ENCODE measurements at regions not wholly inside any gene's neighbourhood (a gene's known extent, or its start where the extent isn't known, plus 50 kb on each side); places are given as distances from the start of the nearest gene placed in this dataset.

DNA sequence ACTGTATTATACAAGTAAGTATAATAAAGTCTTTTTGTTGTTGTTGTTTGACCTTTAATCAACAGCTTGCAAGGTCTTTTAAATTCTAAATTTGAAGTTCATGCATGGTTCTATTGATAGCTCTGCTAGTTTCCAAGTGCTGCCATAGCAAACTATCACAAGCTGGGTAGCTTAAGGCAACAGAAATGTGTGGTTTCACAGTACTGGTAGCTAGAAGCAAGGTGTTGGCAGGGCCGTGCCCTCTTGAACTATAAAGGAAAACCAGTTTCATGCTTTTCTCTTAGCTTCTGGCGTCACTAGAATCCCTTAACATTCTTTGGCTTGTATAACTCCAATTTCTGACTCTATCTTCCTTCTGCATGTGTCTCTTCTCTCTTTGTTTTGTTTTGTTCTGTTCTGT, 1021.9 kb upstream of the AUTS2 start:
- no peak overlapping the region for H3K27ac Mint-ChIP-seq
- H3K9me3 Mint-ChIP-seq, result peaks cover 7 to 14% of the 10 kb centered on the region in 2 donors
- no peaks in the 10 kb centered on the region for H3K4me1 Mint-ChIP-seq
- Histone ChIP-seq H3K4me1 (ENCODE audit: control insufficient read depth, insufficient read depth, low read length) (no peaks in the 10 kb centered on the region), H3K9me3 (ENCODE audit: control insufficient read depth, insufficient read depth, low read length) (no peaks in the 10 kb centered on the region), H3K27ac (ENCODE audit: low read length) (no peak overlapping the region), H3K27me3 (ENCODE audit: control insufficient read depth, insufficient read depth, low read length) (no peaks in the 10 kb centered on the region), H3K36me3 (ENCODE audit: control insufficient read depth, insufficient read depth, low read length) (no peaks in the 10 kb centered on the region), H3K4me3 (ENCODE audit: low read length) (no peak overlapping the region)
- H3K4me3 Mint-ChIP-seq, result no peak overlapping the region
- no peaks in the 10 kb centered on the region for H3K27me3 Mint-ChIP-seq (ENCODE audit: low read depth in 2 of 2)
- intact Hi-C loops (cut with micrococcal nuclease), result no loop called here
- TF ChIP-seq, protein P1, sequence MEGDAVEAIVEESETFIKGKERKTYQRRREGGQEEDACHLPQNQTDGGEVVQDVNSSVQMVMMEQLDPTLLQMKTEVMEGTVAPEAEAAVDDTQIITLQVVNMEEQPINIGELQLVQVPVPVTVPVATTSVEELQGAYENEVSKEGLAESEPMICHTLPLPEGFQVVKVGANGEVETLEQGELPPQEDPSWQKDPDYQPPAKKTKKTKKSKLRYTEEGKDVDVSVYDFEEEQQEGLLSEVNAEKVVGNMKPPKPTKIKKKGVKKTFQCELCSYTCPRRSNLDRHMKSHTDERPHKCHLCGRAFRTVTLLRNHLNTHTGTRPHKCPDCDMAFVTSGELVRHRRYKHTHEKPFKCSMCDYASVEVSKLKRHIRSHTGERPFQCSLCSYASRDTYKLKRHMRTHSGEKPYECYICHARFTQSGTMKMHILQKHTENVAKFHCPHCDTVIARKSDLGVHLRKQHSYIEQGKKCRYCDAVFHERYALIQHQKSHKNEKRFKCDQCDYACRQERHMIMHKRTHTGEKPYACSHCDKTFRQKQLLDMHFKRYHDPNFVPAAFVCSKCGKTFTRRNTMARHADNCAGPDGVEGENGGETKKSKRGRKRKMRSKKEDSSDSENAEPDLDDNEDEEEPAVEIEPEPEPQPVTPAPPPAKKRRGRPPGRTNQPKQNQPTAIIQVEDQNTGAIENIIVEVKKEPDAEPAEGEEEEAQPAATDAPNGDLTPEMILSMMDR (IDR thresholded peaks at IDR 0.05), result no peak
- no peak for DNase-seq
- WGBS (ENCODE audit: insufficient coverage), result 71% methylated on average over 2 of the region's 2 CpGs
- H3K36me3 Mint-ChIP-seq, result no peaks in the 10 kb centered on the region
- no peak for ATAC-seq

DNA sequence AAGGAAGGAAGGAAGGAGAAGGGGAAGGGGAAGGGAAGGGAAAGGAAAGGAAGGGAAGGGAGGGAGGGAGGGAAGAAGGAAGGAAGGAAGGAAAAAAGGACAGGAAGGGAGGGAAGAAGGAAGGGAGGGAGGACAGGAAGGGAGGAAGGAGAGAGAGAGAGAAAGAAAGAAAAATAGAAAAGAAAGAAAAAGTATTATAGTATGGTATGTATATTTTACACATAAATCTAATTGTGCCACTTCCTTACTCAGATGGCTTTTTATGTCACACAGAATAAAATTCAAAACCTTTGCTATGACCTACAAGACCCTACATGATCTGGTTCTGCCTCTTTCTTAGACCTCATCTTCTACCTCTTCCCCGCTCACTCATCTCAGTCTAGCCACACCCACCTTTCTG, 1016.9 kb upstream of the AUTS2 start:
- H3K27ac ChIP-seq (ENCODE audit: low read length), result no peak overlapping the region
- Mint-ChIP-seq H3K4me3 (no peak overlapping the region), H3K27ac (no peak overlapping the region), H3K27me3 (ENCODE audit: low read depth in 2 of 2) (no peaks in the 10 kb centered on the region), H3K9me3 (peaks cover 8 to 25% of the 10 kb centered on the region in 2 donors), H3K36me3 (no peaks in the 10 kb centered on the region), H3K4me1 (no peaks in the 10 kb centered on the region)
- no peak overlapping the region for H3K4me3 ChIP-seq (ENCODE audit: low read length)
- intact Hi-C loops (cut with micrococcal nuclease), result no loop called here
- TF ChIP-seq, protein P1 (IDR thresholded peaks at IDR 0.05), result no peak
- WGBS (ENCODE audit: insufficient coverage), result 89% methylated on average over 1 of the region's 1 CpG
- H3K27me3 ChIP-seq (ENCODE audit: control insufficient read depth, insufficient read depth, low read length), result no peaks in the 10 kb centered on the region
- DNase-seq (no peak), ATAC-seq (no peak)
- no peaks in the 10 kb centered on the region for H3K4me1 ChIP-seq (ENCODE audit: control insufficient read depth, insufficient read depth, low read length)
- H3K36me3 ChIP-seq (ENCODE audit: control insufficient read depth, insufficient read depth, low read length), result no peaks in the 10 kb centered on the region
- H3K9me3 ChIP-seq (ENCODE audit: control insufficient read depth, insufficient read depth, low read length), result no peaks in the 10 kb centered on the region

DNA sequence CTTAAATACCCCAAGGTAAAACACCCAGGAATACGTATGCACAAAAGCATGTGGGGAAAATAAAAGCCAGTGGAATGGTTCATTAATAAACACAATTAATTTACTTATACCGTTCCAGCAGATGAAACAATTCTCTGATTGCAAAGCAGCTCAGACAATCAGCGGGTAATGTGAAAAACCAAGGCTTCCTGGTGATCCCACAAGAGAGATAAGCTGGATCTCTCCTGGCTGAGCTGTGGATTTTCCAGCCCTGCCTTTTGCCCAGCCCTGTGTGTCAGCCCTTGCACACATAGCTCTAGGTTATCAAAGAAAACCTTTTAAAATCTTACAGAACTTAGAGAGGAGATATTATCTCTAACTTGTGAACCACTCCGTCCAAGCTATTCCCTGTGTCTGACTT, 1010.7 kb upstream of the AUTS2 start:
- TF ChIP-seq, protein P1 (IDR thresholded peaks at IDR 0.05), result no peak
- Mint-ChIP-seq H3K4me1 (no peaks in the 10 kb centered on the region), H3K27me3 (ENCODE audit: low read depth in 2 of 2) (no peaks in the 10 kb centered on the region), H3K9me3 (peaks cover 7 to 11% of the 10 kb centered on the region in 2 donors), H3K36me3 (no peaks in the 10 kb centered on the region), H3K4me3 (no peak overlapping the region), H3K27ac (no peak overlapping the region)
- DNase-seq, result no peak
- H3K27me3 ChIP-seq (ENCODE audit: control insufficient read depth, insufficient read depth, low read length), result no peaks in the 10 kb centered on the region
- intact Hi-C loops (cut with micrococcal nuclease), result no loop called here
- no peaks in the 10 kb centered on the region for H3K4me1 ChIP-seq (ENCODE audit: control insufficient read depth, insufficient read depth, low read length)
- H3K9me3 ChIP-seq (ENCODE audit: control insufficient read depth, insufficient read depth, low read length), result no peaks in the 10 kb centered on the region
- H3K36me3 ChIP-seq (ENCODE audit: control insufficient read depth, insufficient read depth, low read length), result no peaks in the 10 kb centered on the region
- no peak overlapping the region for H3K27ac ChIP-seq (ENCODE audit: low read length)
- WGBS (ENCODE audit: insufficient coverage), result 56% methylated on average over 4 of the region's 4 CpGs
- ATAC-seq, result no peak
- no peak overlapping the region for H3K4me3 ChIP-seq (ENCODE audit: low read length)

GRCh38 chr7:68601826-68602225, 996.4 kb upstream of the AUTS2 start:
- Histone ChIP-seq H3K36me3 (ENCODE audit: control insufficient read depth, insufficient read depth, low read length) (no peaks in the 10 kb centered on the region), H3K27me3 (ENCODE audit: control insufficient read depth, insufficient read depth, low read length) (no peaks in the 10 kb centered on the region), H3K9me3 (ENCODE audit: control insufficient read depth, insufficient read depth, low read length) (no peaks in the 10 kb centered on the region), H3K4me1 (ENCODE audit: control insufficient read depth, insufficient read depth, low read length) (no peaks in the 10 kb centered on the region), H3K27ac (ENCODE audit: low read length) (no peak overlapping the region), H3K4me3 (ENCODE audit: low read length) (no peak overlapping the region)
- Mint-ChIP-seq H3K36me3 (no peaks in the 10 kb centered on the region), H3K27ac (no peak overlapping the region), H3K9me3 (peaks cover 14 to 19% of the 10 kb centered on the region in 2 donors), H3K4me1 (no peaks in the 10 kb centered on the region), H3K27me3 (ENCODE audit: low read depth in 2 of 2) (no peaks in the 10 kb centered on the region), H3K4me3 (no peak overlapping the region)
- 88% methylated on average over 4 of the region's 4 CpGs for WGBS (ENCODE audit: insufficient coverage)
- intact Hi-C loops (cut with micrococcal nuclease), result no loop called here
- DNase-seq (no peak), ATAC-seq (no peak)
- TF ChIP-seq, protein P1 (IDR thresholded peaks at IDR 0.05), result no peak

All from natural killer cell (primary cell).